ENCODE measurements at regions not wholly inside any gene's neighbourhood (a gene's known extent, or its start where the extent isn't known, plus 50 kb on each side); places are given as distances from the start of the nearest gene placed in this dataset.

DNA sequence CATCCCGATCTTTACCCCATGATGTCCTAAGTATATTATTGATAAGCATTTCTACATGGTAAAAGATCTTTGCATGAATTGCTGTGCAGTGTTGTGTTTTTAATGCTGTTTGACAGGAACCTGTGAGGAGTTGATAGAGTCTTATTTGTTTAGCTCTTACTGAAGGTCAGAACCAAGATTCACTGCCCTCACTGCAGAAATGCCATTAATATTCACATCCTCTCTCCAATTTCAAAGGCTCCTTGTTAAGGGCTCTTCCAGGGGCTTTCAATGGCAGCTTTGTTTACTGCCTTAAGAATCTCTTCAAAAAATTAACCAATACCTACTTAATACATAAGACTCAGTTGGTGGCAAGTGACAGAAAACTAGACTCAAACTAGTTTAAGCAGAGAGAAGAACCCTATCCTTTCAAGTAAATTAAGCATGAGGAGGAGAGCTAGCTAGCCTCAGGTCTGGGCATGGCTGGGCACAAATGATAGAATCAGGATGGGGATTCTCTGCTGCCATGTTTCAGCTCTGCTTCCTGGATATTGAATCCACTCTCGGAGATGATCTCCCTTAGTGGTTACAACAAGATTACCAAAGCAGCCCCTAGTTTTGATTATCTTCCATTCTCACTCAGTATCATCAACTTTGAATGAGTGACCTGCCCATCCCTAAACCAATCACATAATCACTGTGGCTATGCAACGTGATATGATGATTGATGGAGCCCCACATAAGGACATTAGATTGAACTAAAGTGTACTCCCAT is 311.8 kb downstream of the CDH11 start:
- TF ChIP-seq, protein P1, sequence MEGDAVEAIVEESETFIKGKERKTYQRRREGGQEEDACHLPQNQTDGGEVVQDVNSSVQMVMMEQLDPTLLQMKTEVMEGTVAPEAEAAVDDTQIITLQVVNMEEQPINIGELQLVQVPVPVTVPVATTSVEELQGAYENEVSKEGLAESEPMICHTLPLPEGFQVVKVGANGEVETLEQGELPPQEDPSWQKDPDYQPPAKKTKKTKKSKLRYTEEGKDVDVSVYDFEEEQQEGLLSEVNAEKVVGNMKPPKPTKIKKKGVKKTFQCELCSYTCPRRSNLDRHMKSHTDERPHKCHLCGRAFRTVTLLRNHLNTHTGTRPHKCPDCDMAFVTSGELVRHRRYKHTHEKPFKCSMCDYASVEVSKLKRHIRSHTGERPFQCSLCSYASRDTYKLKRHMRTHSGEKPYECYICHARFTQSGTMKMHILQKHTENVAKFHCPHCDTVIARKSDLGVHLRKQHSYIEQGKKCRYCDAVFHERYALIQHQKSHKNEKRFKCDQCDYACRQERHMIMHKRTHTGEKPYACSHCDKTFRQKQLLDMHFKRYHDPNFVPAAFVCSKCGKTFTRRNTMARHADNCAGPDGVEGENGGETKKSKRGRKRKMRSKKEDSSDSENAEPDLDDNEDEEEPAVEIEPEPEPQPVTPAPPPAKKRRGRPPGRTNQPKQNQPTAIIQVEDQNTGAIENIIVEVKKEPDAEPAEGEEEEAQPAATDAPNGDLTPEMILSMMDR (IDR thresholded peaks at IDR 0.05): no peak
- no peak for TF ChIP-seq POLR2A (IDR thresholded peaks at IDR 0.05)
- TF ChIP-seq POLR2AphosphoS5 (IDR thresholded peaks at IDR 0.05): no peak

Data from transverse colon (tissue), 4 donors.